Body of pancreas (tissue), 4 donors: ENCODE measurements at regions not wholly inside any gene's neighbourhood (a gene's known extent, or its start where the extent isn't known, plus 50 kb on each side); places are given as distances from the start of the nearest gene placed in this dataset.

Source experiments
- POLR2A ChIP-seq, 3 donors: fragments of 450-650 bp; IDR thresholded peaks; one replicate each; pipeline ENCODE4 v1.6.1; 2016; ENCODE audit warnings: antibody characterized with exemption in 3 of 3, mild to moderate bottlenecking in 2 of 3
- TF ChIP-seq, protein P1 (sequence below), 7 experiments: fragments of 450-650 bp in 4 of 7; fragments of 200-600 bp in 3 of 7; sonication (generic) in 3 of 7; IDR thresholded peaks; one replicate each; pipeline ENCODE4 v1.5.1; 2016 to 2019; ENCODE audit warnings: antibody characterized with exemption in 7 of 7

DNA sequence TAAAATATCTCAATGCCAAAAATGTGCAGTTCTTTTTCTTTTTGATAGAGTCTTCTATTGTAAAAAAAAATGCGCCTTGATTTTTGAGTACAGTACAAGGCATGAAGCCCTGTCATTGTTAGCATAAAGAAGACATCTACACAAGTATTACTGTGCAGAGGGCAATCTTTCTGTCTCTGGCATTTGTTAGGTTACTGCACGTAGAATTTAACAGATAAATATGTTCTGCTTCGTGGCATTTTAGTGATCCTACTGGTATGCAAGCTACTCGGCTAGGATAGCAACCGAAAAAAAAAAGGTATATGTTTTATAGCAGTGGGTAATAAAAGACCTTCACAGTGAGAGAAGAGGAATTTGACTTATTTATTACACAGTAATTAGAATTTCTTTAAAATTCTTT, 492.9 kb upstream of the ADGRL2 start:
- TF ChIP-seq, protein P1, sequence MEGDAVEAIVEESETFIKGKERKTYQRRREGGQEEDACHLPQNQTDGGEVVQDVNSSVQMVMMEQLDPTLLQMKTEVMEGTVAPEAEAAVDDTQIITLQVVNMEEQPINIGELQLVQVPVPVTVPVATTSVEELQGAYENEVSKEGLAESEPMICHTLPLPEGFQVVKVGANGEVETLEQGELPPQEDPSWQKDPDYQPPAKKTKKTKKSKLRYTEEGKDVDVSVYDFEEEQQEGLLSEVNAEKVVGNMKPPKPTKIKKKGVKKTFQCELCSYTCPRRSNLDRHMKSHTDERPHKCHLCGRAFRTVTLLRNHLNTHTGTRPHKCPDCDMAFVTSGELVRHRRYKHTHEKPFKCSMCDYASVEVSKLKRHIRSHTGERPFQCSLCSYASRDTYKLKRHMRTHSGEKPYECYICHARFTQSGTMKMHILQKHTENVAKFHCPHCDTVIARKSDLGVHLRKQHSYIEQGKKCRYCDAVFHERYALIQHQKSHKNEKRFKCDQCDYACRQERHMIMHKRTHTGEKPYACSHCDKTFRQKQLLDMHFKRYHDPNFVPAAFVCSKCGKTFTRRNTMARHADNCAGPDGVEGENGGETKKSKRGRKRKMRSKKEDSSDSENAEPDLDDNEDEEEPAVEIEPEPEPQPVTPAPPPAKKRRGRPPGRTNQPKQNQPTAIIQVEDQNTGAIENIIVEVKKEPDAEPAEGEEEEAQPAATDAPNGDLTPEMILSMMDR (IDR thresholded peaks at IDR 0.05) = no peak
- no peak for TF ChIP-seq POLR2A (IDR thresholded peaks at IDR 0.05)
